D341Med (cell line): ENCODE measurements at regions not wholly inside any gene's neighbourhood (a gene's known extent, or its start where the extent isn't known, plus 50 kb on each side); places are given as distances from the start of the nearest gene placed in this dataset.

Experiments used
- DNase-seq: peaks from one replicate; pipeline ENCODE4 v3.0.0; 2012; ENCODE audit warnings: low spot score

GRCh38 chr2:147408357-147408756 lies 436.5 kb upstream of the ACVR2A start:
- DNase-seq = no peak

DNA sequence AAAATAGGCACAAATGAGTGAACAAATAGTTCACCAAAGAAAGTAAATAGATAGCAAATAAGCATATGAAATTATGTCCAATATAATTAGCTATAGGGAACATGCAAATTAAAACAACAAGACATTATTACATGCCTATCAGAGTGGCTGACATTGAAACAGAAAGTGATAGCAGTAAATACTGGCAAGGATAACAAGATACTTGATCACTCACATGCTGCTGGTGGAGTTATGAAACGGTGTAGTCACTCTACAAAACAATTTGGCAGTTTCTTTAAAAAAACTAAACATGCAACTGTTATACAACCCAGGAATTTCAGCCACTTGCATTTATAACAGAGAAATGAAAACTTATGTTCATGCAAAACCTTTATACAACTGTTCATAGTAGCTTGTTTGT lies 439.2 kb upstream of the ACVR2A start:
- DNase-seq = no peak

DNA sequence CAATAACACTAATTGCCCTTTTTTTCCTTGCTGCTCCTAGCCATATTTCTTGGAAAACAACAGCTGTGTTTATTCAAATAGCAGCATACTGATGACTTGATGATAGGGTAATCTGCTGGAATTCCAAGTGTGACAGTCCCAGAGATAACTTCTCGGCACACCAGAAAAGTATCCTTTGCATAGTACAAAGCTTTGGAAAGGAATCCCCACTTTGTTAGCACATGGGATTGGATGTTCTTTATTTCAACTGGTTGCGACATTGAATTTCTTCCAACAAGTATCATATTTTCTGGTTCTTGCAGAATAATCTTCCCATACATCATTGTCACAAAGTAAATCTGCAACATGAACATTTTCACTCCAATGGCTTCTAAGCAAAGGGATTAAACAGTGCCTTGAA lies 445.8 kb upstream of the ACVR2A start:
- no peak for DNase-seq

- no peak for DNase-seq
Measured at GRCh38 chr2:147398301-147398700, 446.5 kb upstream of the ACVR2A start.

DNA sequence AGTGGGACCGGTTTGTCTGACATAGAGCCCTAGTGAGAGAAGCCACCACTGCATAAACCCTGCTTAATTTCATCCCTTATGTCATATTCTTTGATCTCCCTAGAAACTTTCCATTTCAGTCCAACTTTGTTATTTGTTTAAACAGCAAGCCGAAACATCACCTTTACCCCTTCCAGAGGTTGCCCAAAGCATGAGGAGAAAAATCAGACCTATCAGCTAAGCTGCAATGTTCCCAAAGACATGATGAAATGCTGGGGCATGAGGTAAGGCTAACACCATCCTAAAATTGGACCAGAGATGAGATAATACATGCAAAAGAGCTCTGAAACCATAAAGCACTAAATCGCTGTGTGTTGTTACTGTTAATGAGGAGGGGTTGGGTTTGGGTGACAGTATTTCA lies 447.9 kb upstream of the ACVR2A start:
- DNase-seq = no peak

DNA sequence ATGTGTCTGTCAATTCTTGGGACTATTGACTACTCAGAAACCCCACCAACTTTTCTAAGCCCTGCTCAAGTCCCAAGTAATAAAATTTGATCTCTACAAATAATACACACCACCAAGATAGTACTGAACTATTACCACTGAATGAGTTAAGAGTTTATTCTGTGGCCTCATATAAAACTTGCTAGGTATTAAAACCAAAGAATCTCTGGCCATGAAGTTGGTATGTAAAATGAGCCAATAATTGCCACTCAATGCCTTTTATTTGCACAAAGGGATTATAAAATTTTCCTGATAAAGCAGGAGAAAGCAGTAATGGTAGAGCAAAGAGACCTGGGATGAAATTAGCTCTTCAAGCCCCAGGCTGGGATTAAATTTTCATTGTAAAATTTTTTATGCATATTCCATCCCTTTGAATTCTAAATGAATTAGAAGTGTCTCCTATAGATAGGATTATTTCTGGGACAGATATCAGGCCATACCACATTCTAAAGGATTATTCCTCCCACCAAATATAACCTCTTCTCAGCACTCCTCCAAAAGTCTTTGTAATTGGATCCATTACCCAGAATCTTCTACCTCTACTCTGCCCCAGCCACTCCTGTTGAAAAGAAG lies 450.5 kb upstream of the ACVR2A start:
- DNase-seq = no peak

GRCh38 chr2:147392180-147392579 lies 452.6 kb upstream of the ACVR2A start:
- no peak for DNase-seq

DNA sequence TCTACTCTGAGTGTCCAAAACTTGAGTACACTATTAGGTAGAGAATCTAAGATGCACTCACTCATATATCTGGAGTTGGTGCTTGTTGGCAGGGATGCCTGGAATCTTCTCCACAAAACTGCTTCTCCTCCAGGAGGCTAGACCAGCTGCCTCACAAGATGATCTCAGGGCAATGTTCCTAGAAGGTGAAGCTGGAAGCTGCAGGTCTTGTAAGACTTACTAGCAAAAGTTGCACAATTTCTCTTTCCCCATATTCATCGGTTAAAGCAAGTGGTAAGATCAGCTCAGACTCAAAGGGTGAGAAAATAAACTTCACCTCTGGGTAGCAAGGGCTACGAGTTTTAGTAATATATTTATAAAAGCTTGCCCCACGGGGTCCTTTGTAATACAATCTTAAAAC lies 454.4 kb upstream of the ACVR2A start:
- DNase-seq = no peak

DNA sequence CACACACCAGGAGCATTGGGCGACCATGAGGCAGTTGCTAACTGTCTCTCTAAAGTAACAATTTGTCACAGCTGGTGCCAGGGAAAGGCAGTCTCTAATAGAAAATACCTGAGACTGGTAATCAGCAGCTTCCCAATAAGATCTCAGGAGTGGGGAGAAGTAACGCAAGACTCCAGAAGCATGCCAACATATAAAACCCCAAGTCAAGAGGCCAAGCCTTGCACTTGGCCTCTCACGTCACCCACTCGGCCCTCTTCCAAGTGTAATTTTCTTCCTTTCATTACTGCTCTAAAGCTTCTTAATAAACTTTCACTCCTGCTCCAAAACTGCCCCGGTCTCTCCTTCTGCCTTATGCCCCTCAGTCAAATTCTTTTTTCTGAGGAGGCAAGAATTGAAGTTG lies 455.6 kb upstream of the ACVR2A start:
- no peak for DNase-seq

DNA sequence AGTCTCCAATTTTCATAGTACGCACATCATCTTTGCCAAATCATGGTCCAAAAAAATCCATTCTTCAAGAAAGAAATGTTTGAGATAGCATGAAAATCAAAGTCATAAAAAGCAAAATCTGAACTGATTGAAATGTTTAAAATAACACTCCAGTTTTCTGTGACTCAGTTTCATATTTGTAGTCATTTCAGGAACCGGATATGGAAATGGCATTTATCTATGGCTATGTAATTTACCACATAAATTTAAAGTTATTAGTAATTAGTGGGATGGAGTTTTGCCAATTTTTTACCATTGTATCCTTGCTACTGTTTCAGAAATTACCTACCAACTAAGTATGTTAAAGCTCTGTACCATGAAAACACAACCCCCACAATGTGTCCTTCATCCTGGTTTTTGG lies 456.6 kb upstream of the ACVR2A start:
- DNase-seq = no peak

DNA sequence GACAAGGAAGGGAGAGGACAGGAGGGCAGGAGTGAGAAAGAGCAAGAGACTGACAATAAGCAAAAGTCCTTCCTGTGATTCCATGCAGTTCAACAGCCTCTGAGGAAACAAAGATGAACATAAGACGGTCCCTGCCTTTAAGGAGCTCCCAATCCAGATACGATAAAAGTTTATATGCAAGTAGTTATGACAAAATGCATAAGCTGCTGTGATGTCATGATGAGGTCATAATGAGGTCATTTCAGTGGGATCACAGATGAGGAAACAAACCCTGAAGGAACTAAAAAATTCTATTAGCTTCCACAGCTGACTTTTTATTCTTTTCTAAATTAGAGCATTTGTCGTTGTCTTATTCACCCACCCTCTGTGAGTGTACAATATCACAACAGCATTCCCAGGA lies 458.5 kb upstream of the ACVR2A start:
- no peak for DNase-seq

DNA sequence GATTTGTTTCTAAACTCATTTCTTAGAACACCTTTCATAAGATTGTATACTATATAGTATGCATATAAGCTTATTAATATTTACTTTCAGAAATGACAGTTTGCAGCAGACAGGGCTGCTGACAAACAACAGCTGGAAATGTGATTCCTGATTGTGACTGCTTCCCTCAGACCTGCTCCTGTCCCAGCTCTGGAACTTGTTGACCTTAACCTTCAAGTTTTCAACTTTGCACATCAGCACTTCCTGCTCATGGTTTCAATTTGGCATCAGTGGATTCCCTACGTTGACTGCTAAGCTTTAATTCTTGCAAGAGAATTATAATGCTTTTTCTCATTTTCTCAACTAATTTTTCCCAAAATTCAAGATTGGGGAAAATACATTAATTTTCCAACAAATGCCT lies 459.2 kb upstream of the ACVR2A start:
- DNase-seq = no peak

- no peak for DNase-seq
Measured at GRCh38 chr2:147384659-147385058, 460.2 kb upstream of the ACVR2A start.

GRCh38 chr2:147382322-147382948 lies 462.4 kb upstream of the ACVR2A start:
- DNase-seq = no peak

DNA sequence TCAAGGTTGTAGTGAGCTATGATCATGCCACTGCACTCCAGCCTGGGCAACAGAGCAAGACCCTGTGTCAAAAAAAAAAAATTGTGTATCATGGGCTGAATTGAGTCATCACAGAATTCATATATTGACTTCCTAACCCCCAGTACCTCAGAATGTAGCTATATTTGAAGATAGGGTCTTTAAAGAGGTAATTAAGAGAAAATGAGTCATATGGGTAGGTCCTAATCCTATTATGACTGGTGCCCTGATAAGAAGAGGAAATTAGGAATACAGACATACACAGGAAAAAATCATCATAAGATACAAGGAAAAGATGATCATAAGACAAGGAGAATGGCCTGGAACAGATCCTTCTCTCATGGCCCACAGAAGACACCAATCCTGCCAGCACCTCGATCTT lies 466.4 kb upstream of the ACVR2A start:
- no peak for DNase-seq

- DNase-seq = no peak
Measured at GRCh38 chr2:147375073-147375472, 469.8 kb upstream of the ACVR2A start.

GRCh38 chr2:147374423-147374811 lies 470.4 kb upstream of the ACVR2A start:
- no peak for DNase-seq

GRCh38 chr2:147373800-147374422 lies 470.9 kb upstream of the ACVR2A start:
- no peak for DNase-seq

GRCh38 chr2:147368306-147368705 lies 476.5 kb upstream of the ACVR2A start:
- DNase-seq = no peak

DNA sequence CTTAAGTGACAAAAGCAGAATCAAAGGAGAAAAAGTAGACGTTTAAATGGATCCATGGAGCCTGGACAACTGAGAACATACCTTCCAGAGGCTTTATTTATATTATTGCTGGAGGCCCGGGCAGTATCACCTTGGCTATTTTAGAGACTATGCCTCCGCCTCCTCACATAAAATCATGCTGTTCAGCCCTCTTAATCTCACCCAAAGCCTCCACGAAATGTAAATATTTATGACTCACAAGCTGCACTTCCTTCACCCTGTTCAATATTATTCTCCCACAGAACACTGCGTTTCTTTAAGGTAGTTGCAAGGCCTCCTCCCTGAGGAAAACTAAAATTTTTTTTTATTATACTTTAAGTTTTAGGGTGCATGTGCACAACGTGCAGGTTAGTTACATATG lies 478.6 kb upstream of the ACVR2A start:
- no peak for DNase-seq

GRCh38 chr2:147365622-147366021 lies 479.2 kb upstream of the ACVR2A start:
- DNase-seq = no peak

GRCh38 chr2:147364597-147364996 lies 480.2 kb upstream of the ACVR2A start:
- no peak for DNase-seq

DNA sequence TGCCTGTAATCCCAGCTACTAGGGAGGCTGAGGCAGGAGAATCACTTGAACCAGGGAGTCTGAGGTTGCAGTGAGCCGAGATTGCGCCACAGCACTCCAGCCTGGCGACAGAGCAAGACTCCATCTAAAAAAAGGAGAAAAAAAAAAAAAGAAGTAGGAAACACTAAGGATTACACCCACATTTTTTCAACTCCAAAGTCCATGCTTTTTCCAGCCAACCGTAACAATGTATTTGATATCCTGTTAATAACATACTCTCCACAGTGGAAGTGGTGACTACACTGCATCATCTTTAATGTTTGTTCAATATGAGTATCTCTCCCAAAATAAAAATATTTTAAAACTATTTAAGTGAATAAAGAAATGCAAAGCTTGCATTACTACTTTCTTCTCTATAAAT lies 481.6 kb upstream of the ACVR2A start:
- DNase-seq = no peak

DNA sequence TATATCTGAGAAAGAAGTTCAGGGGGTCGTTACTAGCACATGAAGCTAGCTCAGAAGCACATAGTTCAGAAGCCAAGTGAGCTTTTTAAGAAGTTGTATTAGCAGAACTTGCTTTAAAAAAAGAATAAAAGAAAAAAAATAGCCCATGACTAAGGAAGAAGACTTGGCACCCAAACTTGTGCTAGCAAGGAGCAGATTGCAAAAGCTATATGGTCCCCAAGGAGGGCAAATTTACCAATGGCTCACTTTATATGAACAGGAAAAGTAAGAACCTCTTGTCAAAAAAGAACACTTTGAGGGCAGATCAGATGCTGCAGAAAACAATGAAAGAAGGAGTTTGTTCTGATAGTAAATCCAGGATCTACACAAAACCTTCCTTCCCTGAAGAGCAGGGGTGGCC lies 486.5 kb upstream of the ACVR2A start:
- DNase-seq = no peak
